Gastrocnemius medialis (tissue), 4 donors: ENCODE measurements at regions not wholly inside any gene's neighbourhood (a gene's known extent, or its start where the extent isn't known, plus 50 kb on each side); places are given as distances from the start of the nearest gene placed in this dataset.
"Not testable (repeated sequence)": the region's sequence is repeated elsewhere in the genome, so short reads cannot be mapped to it uniquely, and the experiment has no call there.

Experiments
- ATAC-seq, 2 donors: fragments of 150-250 bp; one replicate each; pipeline ENCODE4 v1.9.1; 2016
- DNase-seq, 2 donors: peaks; one replicate each; pipeline ENCODE4 v3.0.0-alpha.2; 2019
- H3K27ac ChIP-seq, 4 donors: fragments of 200-600 bp; sonication (generic); 1 replicate in 1 of 4; 2 replicates in 3 of 4; pipeline ENCODE4 v1.5.1; 2016 to 2018; ENCODE audit warnings: mild to moderate bottlenecking in 2 of 4, moderate library complexity in 1 of 4
- H3K27me3 ChIP-seq, 3 donors: fragments of 200-600 bp; sonication (generic) in 2 of 3; 1 replicate in 1 of 3; 2 replicates in 2 of 3; pipeline versions ENCODE4 v1.5.1 to v1.6.0; 2016 to 2019; ENCODE audit warnings: mild to moderate bottlenecking in 1 of 3, moderate library complexity in 1 of 3
- H3K36me3 ChIP-seq, 2 donors: fragments of 200-600 bp; sonication (generic) in 1 of 2; one replicate each; pipeline ENCODE4 v1.5.1; 2017 to 2018
- H3K4me1 ChIP-seq, 2 donors: fragments of 200-600 bp; sonication (generic) in 1 of 2; one replicate each; pipeline ENCODE4 v1.5.1; 2016 to 2017; ENCODE audit warnings: mild to moderate bottlenecking in 2 of 2
- H3K4me3 ChIP-seq, 4 donors: fragments of 200-600 bp; sonication (generic) in 3 of 4; 1 replicate in 1 of 4; 2 replicates in 3 of 4; pipeline ENCODE4 v1.5.1; 2016 to 2019; ENCODE audit warnings: mild to moderate bottlenecking in 2 of 4
- H3K9me3 ChIP-seq, 3 donors: fragments of 200-600 bp; sonication (generic) in 2 of 3; 1 replicate in 1 of 3; 2 replicates in 2 of 3; pipeline ENCODE4 v1.5.1; 2016 to 2019
- POLR2A ChIP-seq, 2 donors: fragments of 450-650 bp; IDR thresholded peaks; one replicate each; pipeline ENCODE4 v1.6.1; 2017; ENCODE audit warnings: antibody characterized with exemption in 2 of 2, mild to moderate bottlenecking in 2 of 2, moderate library complexity in 2 of 2
- in situ Hi-C, 4 donors: fragments of 200-750 bp; cut with MboI; loops; one replicate each; pipeline versions ENCODE4 v1.15.0 to v1.8.0; 2017; ENCODE audit warnings: low sequenced_read_pairs in 4 of 4
- intact Hi-C: fragments of 100-400 bp; cut with DNase I; formaldehyde crosslinking; loops from one replicate; pipeline ENCODE4 v1.15.1; 2023; ENCODE audit warnings: low total_unique reads
- TF ChIP-seq, protein P1 (sequence below), 5 experiments: fragments of 450-650 bp in 3 of 5; fragments of 200-600 bp in 2 of 5; sonication (generic) in 2 of 5; IDR thresholded peaks in 4 of 5; conservative IDR thresholded peaks in 1 of 5; 1 replicate in 4 of 5; 2 replicates in 1 of 5; pipeline ENCODE4 v1.5.1; 2016 to 2019; ENCODE audit warnings: antibody characterized with exemption in 5 of 5, mild to moderate bottlenecking in 3 of 5, moderate library complexity in 3 of 5

DNA sequence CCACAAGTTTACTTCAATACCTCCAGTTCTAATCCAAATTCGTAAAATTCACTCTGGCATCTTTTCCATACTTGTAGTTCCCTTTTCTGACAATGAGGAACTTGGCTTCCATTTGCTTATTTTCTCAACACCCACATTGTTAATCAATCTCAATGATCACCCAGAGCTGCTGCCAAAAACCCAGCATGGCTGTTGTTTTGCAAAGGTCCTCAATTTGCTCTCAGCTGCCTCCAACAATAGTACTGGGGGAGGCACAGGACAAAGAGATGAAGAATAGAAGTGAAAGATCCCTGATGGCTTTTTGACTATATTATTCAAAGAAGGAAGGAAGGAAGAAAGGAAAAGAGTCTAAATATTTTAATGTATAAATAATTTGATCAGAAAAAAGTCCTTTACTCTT is 847.8 kb downstream of the RAPGEF2 start:
- Histone ChIP-seq H3K36me3 (no peaks in the 10 kb centered on the region), H3K9me3 (no peaks in the 10 kb centered on the region), H3K27me3 (no peaks in the 10 kb centered on the region), H3K27ac (no peak overlapping the region), H3K4me1 (no peaks in the 10 kb centered on the region), H3K4me3 (no peak overlapping the region)
- intact Hi-C loops: no loop called here
- DNase-seq: no peak
- no peak for TF ChIP-seq POLR2A (IDR thresholded peaks at IDR 0.05)
- TF ChIP-seq, protein P1, sequence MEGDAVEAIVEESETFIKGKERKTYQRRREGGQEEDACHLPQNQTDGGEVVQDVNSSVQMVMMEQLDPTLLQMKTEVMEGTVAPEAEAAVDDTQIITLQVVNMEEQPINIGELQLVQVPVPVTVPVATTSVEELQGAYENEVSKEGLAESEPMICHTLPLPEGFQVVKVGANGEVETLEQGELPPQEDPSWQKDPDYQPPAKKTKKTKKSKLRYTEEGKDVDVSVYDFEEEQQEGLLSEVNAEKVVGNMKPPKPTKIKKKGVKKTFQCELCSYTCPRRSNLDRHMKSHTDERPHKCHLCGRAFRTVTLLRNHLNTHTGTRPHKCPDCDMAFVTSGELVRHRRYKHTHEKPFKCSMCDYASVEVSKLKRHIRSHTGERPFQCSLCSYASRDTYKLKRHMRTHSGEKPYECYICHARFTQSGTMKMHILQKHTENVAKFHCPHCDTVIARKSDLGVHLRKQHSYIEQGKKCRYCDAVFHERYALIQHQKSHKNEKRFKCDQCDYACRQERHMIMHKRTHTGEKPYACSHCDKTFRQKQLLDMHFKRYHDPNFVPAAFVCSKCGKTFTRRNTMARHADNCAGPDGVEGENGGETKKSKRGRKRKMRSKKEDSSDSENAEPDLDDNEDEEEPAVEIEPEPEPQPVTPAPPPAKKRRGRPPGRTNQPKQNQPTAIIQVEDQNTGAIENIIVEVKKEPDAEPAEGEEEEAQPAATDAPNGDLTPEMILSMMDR (IDR thresholded peaks at IDR 0.05 in 4 of 5, conservative IDR thresholded peaks at IDR 0.05 in 1 of 5): no peak
- no peak for ATAC-seq
- in situ Hi-C loops: no loop called here

DNA sequence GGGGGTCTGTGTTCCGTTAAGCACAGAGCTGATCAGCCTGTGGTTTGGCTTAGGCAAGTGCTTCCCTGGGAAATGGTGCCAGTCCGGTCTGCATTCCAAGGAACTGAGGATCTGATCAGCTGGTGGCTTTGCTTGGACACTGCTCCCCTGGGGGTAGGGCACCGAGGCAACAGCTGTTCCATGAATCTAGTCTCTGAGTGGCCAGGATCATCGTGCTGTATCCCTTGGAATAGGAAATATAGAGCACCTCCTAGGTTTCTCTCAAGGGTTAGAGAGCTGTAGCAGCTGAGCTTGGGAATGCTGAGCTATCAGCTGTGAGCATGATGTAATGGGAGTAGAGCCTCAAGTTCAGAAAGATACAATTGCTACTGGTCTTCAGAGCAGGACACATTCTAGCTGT is 863.9 kb downstream of the RAPGEF2 start:
- Histone ChIP-seq H3K27ac (no peak overlapping the region), H3K4me3 (no peak overlapping the region), H3K36me3 (no peaks in the 10 kb centered on the region), H3K4me1 (no peaks in the 10 kb centered on the region), H3K27me3 (no peaks in the 10 kb centered on the region), H3K9me3 (no peaks in the 10 kb centered on the region)
- TF ChIP-seq, protein P1 (IDR thresholded peaks at IDR 0.05 in 4 of 5, conservative IDR thresholded peaks at IDR 0.05 in 1 of 5): no peak
- in situ Hi-C loops: no loop called here
- intact Hi-C loops: no loop called here
- ATAC-seq (no peak), DNase-seq (no peak)

DNA sequence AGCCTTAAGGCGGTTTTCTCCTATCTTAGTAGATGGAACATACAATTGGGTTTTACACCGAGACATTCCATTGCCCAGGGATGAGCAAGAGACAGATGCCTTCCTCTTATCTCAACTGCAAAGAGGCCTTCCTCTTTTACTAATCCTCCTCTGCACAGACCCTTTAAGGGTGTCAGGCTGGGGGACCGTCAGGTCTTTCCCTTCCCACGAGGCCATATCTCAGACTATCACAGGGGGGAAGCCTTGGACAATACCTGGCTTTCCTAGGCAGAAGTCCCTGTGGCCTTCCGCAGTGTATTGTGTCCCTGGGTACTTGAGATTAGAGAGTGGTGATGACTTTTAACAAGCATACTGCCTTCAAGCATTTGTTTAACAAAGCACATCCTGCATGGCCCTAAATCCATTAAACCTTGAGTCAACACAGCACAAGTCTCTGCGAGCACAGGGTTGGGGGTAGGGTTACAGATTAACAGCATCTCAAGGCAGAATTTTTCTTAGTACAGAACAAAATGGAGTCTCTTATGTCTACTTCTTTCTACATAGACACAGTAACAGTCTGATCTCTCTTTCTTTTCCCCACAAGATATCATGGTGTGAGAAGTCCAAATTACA is 874.1 kb downstream of the RAPGEF2 start:
- H3K4me1 ChIP-seq, ATAC-seq, intact Hi-C loops, H3K36me3 ChIP-seq, H3K9me3 ChIP-seq, H3K4me3 ChIP-seq, in situ Hi-C loops, H3K27me3 ChIP-seq, DNase-seq, H3K27ac ChIP-seq: not testable (repeated sequence)

DNA sequence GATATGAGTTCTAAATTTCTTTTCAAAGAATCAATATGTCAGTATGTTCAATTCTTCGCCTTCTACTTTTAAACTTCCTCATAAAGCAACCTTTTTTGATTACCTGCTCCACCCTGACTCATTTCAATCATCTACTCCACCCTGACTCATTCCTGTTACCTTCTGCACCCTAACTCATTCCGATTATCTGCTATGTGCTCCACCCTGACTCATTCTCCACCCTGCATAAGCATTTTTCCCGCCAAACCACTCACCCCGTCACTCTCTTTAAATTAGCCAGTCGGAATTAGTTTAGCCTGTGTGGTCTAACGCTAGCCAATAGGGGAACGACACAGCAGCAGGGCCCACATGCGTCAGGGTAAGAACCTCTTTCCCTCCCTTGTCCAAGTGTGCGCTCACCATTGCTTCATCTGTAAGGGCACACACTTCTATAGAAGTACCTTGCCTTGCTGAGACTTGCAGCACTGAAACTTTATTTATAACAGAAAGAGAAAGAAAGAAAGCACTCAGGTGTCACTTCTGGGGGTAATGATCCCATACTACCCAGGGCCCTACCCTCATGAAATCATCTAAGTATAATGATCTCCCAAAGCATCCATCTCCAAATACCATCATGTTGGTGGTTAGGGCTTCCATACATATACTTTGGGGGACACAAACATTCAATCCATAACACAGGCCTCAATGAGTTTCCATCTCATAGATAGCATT is 875.2 kb downstream of the RAPGEF2 start:
- in situ Hi-C loops: no loop called here
- no peak for DNase-seq
- no peak for ATAC-seq

DNA sequence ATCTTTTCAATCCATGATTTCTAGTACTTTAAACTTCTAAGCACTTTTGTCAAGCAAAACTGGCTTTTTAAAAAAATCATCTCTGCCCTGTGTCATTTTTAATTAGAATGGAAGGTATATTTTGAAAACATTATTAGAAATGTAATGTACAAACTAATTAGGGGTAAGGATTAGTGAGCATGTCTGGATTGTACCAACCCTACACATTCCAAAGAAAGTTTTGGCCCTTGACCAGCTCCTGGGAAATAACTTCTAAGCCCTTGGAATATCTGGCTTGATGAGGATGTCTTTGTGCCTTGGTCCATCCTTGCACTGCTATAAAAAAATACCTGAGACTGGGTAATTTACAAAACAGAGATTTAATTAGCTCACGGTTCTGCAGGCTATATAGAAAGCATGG is 876.5 kb downstream of the RAPGEF2 start:
- intact Hi-C loops (no loop called here), in situ Hi-C loops (no loop called here)
- TF ChIP-seq POLR2A (IDR thresholded peaks at IDR 0.05): no peak
- TF ChIP-seq, protein P1 (IDR thresholded peaks at IDR 0.05 in 4 of 5, conservative IDR thresholded peaks at IDR 0.05 in 1 of 5): no peak
- ATAC-seq (no peak), DNase-seq (no peak)
- Histone ChIP-seq H3K27ac (no peak overlapping the region), H3K9me3 (no peaks in the 10 kb centered on the region), H3K27me3 (no peaks in the 10 kb centered on the region), H3K4me3 (no peak overlapping the region), H3K4me1 (no peaks in the 10 kb centered on the region), H3K36me3 (no peaks in the 10 kb centered on the region)

More for the DNA sequence above, 875.2 kb downstream of the RAPGEF2 start:
- Histone ChIP-seq H3K27ac (no peak overlapping the region), H3K4me3 (no peak overlapping the region), H3K36me3 (no peaks in the 10 kb centered on the region), H3K9me3 (no peaks in the 10 kb centered on the region), H3K4me1 (no peaks in the 10 kb centered on the region), H3K27me3 (no peaks in the 10 kb centered on the region)
- no peak for TF ChIP-seq POLR2A (IDR thresholded peaks at IDR 0.05)
- TF ChIP-seq, protein P1 (IDR thresholded peaks at IDR 0.05 in 4 of 5, conservative IDR thresholded peaks at IDR 0.05 in 1 of 5): no peak
- intact Hi-C loops: no loop called here
